Right ventricle myocardium superior (tissue), 1 donor: ENCODE measurements at regions not wholly inside any gene's neighbourhood (a gene's known extent, or its start where the extent isn't known, plus 50 kb on each side); places are given as distances from the start of the nearest gene placed in this dataset.

Source experiments
- ATAC-seq: fragments of 200-7000 bp; cut with Tn5 transposase; one replicate; pipeline ENCODE4 v1.9.1; 2020; ENCODE audit warnings: mild to moderate bottlenecking; ENCODE audit not compliant: poor library complexity
- DNase-seq: peaks from one replicate; pipeline ENCODE4 v3.0.0-alpha.2; 2020
- intact Hi-C: fragments of 100-400 bp; cut with DNase I; formaldehyde crosslinking; loops from one replicate; pipeline ENCODE4 v1.11.2; 2022
- donor health status: DM: no; HTN: yes; CAD: no; lungs with severe emphysema.

GRCh38 chr18:24659827-24660720, 199.6 kb downstream of the HRH4 start:
- intact Hi-C loops: no loop called here
- ATAC-seq: peak; percentile 83
- DNase-seq: peak; percentile 76

- intact Hi-C loops: no loop called here
Observed at GRCh38 chr18:24660956-24661355, 200.5 kb downstream of the HRH4 start.

GRCh38 chr18:24662412-24662821, 202.0 kb downstream of the HRH4 start:
- DNase-seq: no peak
- intact Hi-C loops: no loop called here

More at GRCh38 chr18:24660956-24661355, 200.5 kb downstream of the HRH4 start:
- ATAC-seq (no peak), DNase-seq (no peak)

GRCh38 chr18:24663026-24663425, 202.6 kb downstream of the HRH4 start:
- no peak for DNase-seq
- no peak for ATAC-seq
- intact Hi-C loops: no loop called here

More at GRCh38 chr18:24662412-24662821, 202.0 kb downstream of the HRH4 start:
- no peak for ATAC-seq

GRCh38 chr18:24669015-24669414, 208.6 kb downstream of the HRH4 start:
- ATAC-seq (no peak), DNase-seq (no peak)
- intact Hi-C loops: no loop called here

GRCh38 chr18:24669502-24669901, 209.1 kb downstream of the HRH4 start:
- no peak for ATAC-seq
- DNase-seq: no peak
- intact Hi-C loops: no loop called here

GRCh38 chr18:24672165-24672941, 211.9 kb downstream of the HRH4 start:
- DNase-seq (no peak), ATAC-seq (no peak)
- intact Hi-C loops: loop anchor here (10.0 kb wide), 1 partner anchor 68 kb away; no protein-coding TSS in a partner anchor

GRCh38 chr18:24674200-24674599, 213.8 kb downstream of the HRH4 start:
- ATAC-seq: no peak
- intact Hi-C loops: loop anchor here (10.0 kb wide), 1 partner anchor 69 kb away; no protein-coding TSS in a partner anchor
- no peak for DNase-seq

GRCh38 chr18:24674605-24675004, 214.2 kb downstream of the HRH4 start:
- ATAC-seq (no peak), DNase-seq (no peak)
- intact Hi-C loops: loop anchor here (10.0 kb wide), 1 partner anchor 70 kb away; no protein-coding TSS in a partner anchor

GRCh38 chr18:24677011-24677410, 216.6 kb downstream of the HRH4 start:
- ATAC-seq: no peak
- intact Hi-C loops: loop anchor here (10.0 kb wide), 1 partner anchor 72 kb away; no protein-coding TSS in a partner anchor
- no peak for DNase-seq

- no peak for DNase-seq
- no peak for ATAC-seq
- intact Hi-C loops: loop anchor here (10.0 kb wide), 1 partner anchor 73 kb away; no protein-coding TSS in a partner anchor
Observed at GRCh38 chr18:24678107-24678506, 217.7 kb downstream of the HRH4 start.

- ATAC-seq (no peak), DNase-seq (no peak)
- intact Hi-C loops: loop anchor here (10.0 kb wide), 1 partner anchor 74 kb away; no protein-coding TSS in a partner anchor
Observed at GRCh38 chr18:24678626-24679025, 218.2 kb downstream of the HRH4 start.

GRCh38 chr18:24679062-24679461, 218.6 kb downstream of the HRH4 start:
- ATAC-seq (no peak), DNase-seq (no peak)
- intact Hi-C loops: loop anchor here (10.0 kb wide), 1 partner anchor 74 kb away; no protein-coding TSS in a partner anchor

- ATAC-seq: no peak
- no peak for DNase-seq
- intact Hi-C loops: no loop called here
Observed at GRCh38 chr18:24683925-24684324, 223.5 kb downstream of the HRH4 start.

- ATAC-seq: no peak
- no peak for DNase-seq
Observed at GRCh38 chr18:24685254-24685959, 225.0 kb downstream of the HRH4 start.

GRCh38 chr18:24695168-24695567, 234.7 kb downstream of the HRH4 start:
- DNase-seq (no peak), ATAC-seq (no peak)
- intact Hi-C loops: no loop called here

More at GRCh38 chr18:24685254-24685959, 225.0 kb downstream of the HRH4 start:
- intact Hi-C loops: no loop called here

- intact Hi-C loops: no loop called here
- DNase-seq: no peak
- ATAC-seq: no peak
Observed at GRCh38 chr18:24702001-24702515, 241.6 kb downstream of the HRH4 start.

- intact Hi-C loops: no loop called here
- DNase-seq: no peak
- no peak for ATAC-seq
Observed at GRCh38 chr18:24703316-24703715, 242.9 kb downstream of the HRH4 start.
